GM23338 (cell line): ENCODE measurements at regions not wholly inside any gene's neighbourhood (a gene's known extent, or its start where the extent isn't known, plus 50 kb on each side); places are given as distances from the start of the nearest gene placed in this dataset.

Experiments
- CREB1 ChIP-seq: fragments of 250-450 bp; sonication (Bioruptor Pico); IDR thresholded peaks from 2 replicates; pipeline ENCODE4 v1.5.0; 2020; ENCODE audit warnings: low read depth, mild to moderate bottlenecking, moderate library complexity
- CTCF ChIP-seq, 2 experiments: fragments of 200-600 bp in 1 of 2; sonication (generic) in 1 of 2; conservative IDR thresholded peaks; 2 replicates each; pipeline versions ENCODE4 v1.5.1 to v1.6.1; 2016 to 2017; ENCODE audit warnings: antibody characterized with exemption in 2 of 2, low read depth in 2 of 2, mild to moderate bottlenecking in 2 of 2, moderate library complexity in 1 of 2
- ETS1 ChIP-seq: IDR thresholded peaks from 2 replicates; pipeline ENCODE4 v1.6.1; 2016; ENCODE audit warnings: antibody characterized with exemption
- JUNB ChIP-seq: IDR thresholded peaks from one replicate; pipeline ENCODE4 v1.6.1; 2016; ENCODE audit warnings: antibody characterized with exemption; ENCODE audit not compliant: unreplicated experiment
- NANOG ChIP-seq: IDR thresholded peaks from 2 replicates; pipeline ENCODE4 v1.6.1; 2016; ENCODE audit warnings: antibody characterized with exemption, borderline replicate concordance
- POLR2AphosphoS5 ChIP-seq: IDR thresholded peaks from 2 replicates; pipeline ENCODE4 v1.6.1; 2016; ENCODE audit warnings: antibody characterized with exemption, low read depth
- ZNF114 ChIP-seq: fragments of 250-450 bp; sonication (Bioruptor Pico); IDR thresholded peaks from 2 replicates; pipeline ENCODE4 v1.5.0; 2020; ENCODE audit warnings: mild to moderate bottlenecking, moderate library complexity
- ZNF331 ChIP-seq: fragments of 250-450 bp; sonication (Bioruptor Pico); IDR thresholded peaks from 2 replicates; pipeline ENCODE4 v1.5.0; 2020; ENCODE audit warnings: low read depth, mild to moderate bottlenecking, moderate library complexity
- ZNF462 ChIP-seq: fragments of 250-450 bp; sonication (Bioruptor Pico); IDR thresholded peaks from 2 replicates; pipeline ENCODE4 v1.5.0; 2020; ENCODE audit warnings: mild to moderate bottlenecking, moderate library complexity

GRCh38 chr17:43326490-43327275 lies 72.1 kb upstream of the ARL4D start (continued):
- TF ChIP-seq ZNF462 (CRISPR knock-in tag) (no peak), NANOG (no peak), CTCF (conservative IDR thresholded peaks at IDR 0.05; ENCODE audit: low read depth in 2 of 2) (no peak), JUNB (no peak), ETS1 (no peak), POLR2AphosphoS5 (no peak), ZNF114 (no peak), ZNF331 (CRISPR knock-in tag) (no peak), CREB1 (CRISPR knock-in tag) (no peak)
